ENCODE measurements at regions not wholly inside any gene's neighbourhood (a gene's known extent, or its start where the extent isn't known, plus 50 kb on each side); places are given as distances from the start of the nearest gene placed in this dataset.
"Not testable (repeated sequence)": the region's sequence is repeated elsewhere in the genome, so short reads cannot be mapped to it uniquely, and the experiment has no call there.

- no peaks in the 10 kb centered on the region for H3K27me3 ChIP-seq
- no peaks in the 10 kb centered on the region for H3K4me1 ChIP-seq
- TF ChIP-seq EP300 (IDR thresholded peaks at IDR 0.05) (no peak), CTCF (IDR thresholded peaks at IDR 0.05) (no peak), POLR2AphosphoS5 (IDR thresholded peaks at IDR 0.05) (no peak), POLR2A (IDR thresholded peaks at IDR 0.05; ENCODE audit: low read depth) (no peak)
- DNase-seq (ENCODE audit: extremely low spot score) = no peak
- WGBS = 92% methylated on average over 8 of the region's 8 CpGs
- H3K27ac ChIP-seq (replicated peaks in 1 of 4) = no peak overlapping the region
- intact Hi-C loops (cut with DNase I) = no loop called here
- H3K36me3 ChIP-seq = no peaks in the 10 kb centered on the region
- H3K9me3 ChIP-seq = peaks cover 0 to 11% (median 5%) of the 10 kb centered on the region in 4 donors
- H3K4me3 ChIP-seq = no peak overlapping the region
Measured at GRCh38 chr12:68984796-68985573, 52.0 kb upstream of the CPM start.

DNA sequence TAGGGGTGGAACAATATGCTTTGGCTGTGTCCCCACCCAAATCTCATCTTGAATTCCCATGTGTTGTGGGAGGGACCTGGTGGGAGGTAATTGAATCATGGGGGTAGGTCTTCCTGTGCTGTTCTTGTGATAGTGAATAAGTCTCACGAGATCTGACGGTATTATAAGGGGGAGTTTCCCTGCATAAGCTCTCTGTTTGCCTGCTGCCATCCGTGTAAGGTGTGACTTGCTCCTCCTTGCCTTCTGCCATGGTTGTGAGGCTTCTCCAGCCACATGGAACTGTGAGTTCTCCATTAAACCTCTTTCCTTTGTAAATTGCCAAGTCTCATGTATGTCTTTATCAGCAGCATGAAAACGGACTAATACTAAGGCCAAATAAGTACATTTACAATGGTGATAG, 64.6 kb upstream of the CPM start:
- H3K4me3 ChIP-seq; H3K36me3 ChIP-seq; H3K27ac ChIP-seq (replicated peaks in 1 of 4); H3K9me3 ChIP-seq; intact Hi-C loops (cut with DNase I); H3K4me1 ChIP-seq; H3K27me3 ChIP-seq; DNase-seq (ENCODE audit: extremely low spot score): not testable (repeated sequence)
- 95% methylated on average over 4 of the region's 4 CpGs for WGBS

- Histone ChIP-seq H3K4me3 (no peak overlapping the region), H3K27me3 (no peaks in the 10 kb centered on the region), H3K9me3 (peaks cover 0 to 4% (median 2%) of the 10 kb centered on the region in 4 donors), H3K27ac (replicated peaks in 1 of 4) (no peak overlapping the region), H3K4me1 (no peaks in the 10 kb centered on the region), H3K36me3 (no peaks in the 10 kb centered on the region)
- DNase-seq (ENCODE audit: extremely low spot score) = no peak
- 69% methylated on average over 1 of the region's 1 CpG for whole genome bisulfite sequencing
- intact Hi-C loops (cut with DNase I) = no loop called here
- no peak for TF ChIP-seq POLR2AphosphoS5 (IDR thresholded peaks at IDR 0.05)
- TF ChIP-seq POLR2A (IDR thresholded peaks at IDR 0.05; ENCODE audit: low read depth) = no peak
- TF ChIP-seq EP300 (IDR thresholded peaks at IDR 0.05) = no peak
- no peak for TF ChIP-seq CTCF (IDR thresholded peaks at IDR 0.05)
Measured at GRCh38 chr12:68998041-68998440, 65.1 kb upstream of the CPM start.

GRCh38 chr12:69000074-69000473, 67.1 kb upstream of the CPM start:
- Histone ChIP-seq H3K4me1 (no peaks in the 10 kb centered on the region), H3K27me3 (no peaks in the 10 kb centered on the region), H3K4me3 (no peak overlapping the region), H3K27ac (replicated peaks in 1 of 4) (no peak overlapping the region), H3K9me3 (peaks cover 0 to 4% (median 2%) of the 10 kb centered on the region in 4 donors), H3K36me3 (no peaks in the 10 kb centered on the region)
- intact Hi-C loops (cut with DNase I) = no loop called here
- DNase-seq (ENCODE audit: extremely low spot score) = no peak
- WGBS = 81% methylated on average over 3 of the region's 3 CpGs
- TF ChIP-seq EP300 (IDR thresholded peaks at IDR 0.05) (no peak), POLR2AphosphoS5 (IDR thresholded peaks at IDR 0.05) (no peak), CTCF (IDR thresholded peaks at IDR 0.05) (no peak), POLR2A (IDR thresholded peaks at IDR 0.05; ENCODE audit: low read depth) (no peak)

DNA sequence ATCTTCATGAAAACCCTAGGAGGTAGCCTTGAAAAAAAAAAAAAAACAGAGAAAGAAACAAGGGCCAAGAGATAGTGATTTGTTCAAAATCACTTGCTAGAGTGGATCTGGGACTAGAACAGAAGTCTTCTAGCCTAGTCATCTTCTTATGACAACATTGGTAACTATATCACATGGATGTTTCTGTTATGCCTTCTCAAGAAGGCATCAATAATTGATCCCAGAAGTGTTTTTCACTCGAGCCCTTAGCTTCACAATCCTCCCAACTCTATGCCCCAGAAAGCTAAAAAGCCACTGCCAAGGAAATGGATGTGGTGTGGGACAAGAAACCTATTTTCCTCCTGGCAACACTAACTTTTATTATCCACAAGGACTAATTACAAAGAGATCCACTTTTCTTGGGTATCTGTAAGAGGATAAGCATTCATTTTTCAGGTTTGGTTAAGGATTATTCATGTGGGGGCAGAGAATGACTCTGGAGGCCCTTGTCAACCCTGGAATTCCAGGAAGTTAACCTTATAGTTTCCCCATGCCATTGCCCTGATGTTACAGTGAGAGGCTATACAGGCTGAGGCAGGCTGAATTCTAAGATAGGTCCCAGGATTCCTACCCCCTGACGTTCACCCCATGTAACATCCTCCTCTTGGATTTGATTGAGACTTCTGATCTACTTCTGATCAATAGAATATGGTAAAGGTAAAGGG, 67.7 kb upstream of the CPM start:
- no peaks in the 10 kb centered on the region for H3K36me3 ChIP-seq
- H3K9me3 ChIP-seq = peaks cover 0 to 4% (median 2%) of the 10 kb centered on the region in 4 donors
- intact Hi-C loops (cut with DNase I) = no loop called here
- H3K4me1 ChIP-seq = no peaks in the 10 kb centered on the region
- DNase-seq (ENCODE audit: extremely low spot score) = no peak
- H3K4me3 ChIP-seq = no peak overlapping the region
- no peak for TF ChIP-seq POLR2A (IDR thresholded peaks at IDR 0.05; ENCODE audit: low read depth)
- no peak for TF ChIP-seq POLR2AphosphoS5 (IDR thresholded peaks at IDR 0.05)
- TF ChIP-seq EP300 (IDR thresholded peaks at IDR 0.05) = no peak
- TF ChIP-seq CTCF (IDR thresholded peaks at IDR 0.05) = no peak
- H3K27me3 ChIP-seq = no peaks in the 10 kb centered on the region
- WGBS = 85% methylated on average over 2 of the region's 2 CpGs
- no peak overlapping the region for H3K27ac ChIP-seq (replicated peaks in 1 of 4)

All from esophagus muscularis mucosa (tissue), 4 donors.